ENCODE measurements at regions not wholly inside any gene's neighbourhood (a gene's known extent, or its start where the extent isn't known, plus 50 kb on each side); places are given as distances from the start of the nearest gene placed in this dataset.

DNA sequence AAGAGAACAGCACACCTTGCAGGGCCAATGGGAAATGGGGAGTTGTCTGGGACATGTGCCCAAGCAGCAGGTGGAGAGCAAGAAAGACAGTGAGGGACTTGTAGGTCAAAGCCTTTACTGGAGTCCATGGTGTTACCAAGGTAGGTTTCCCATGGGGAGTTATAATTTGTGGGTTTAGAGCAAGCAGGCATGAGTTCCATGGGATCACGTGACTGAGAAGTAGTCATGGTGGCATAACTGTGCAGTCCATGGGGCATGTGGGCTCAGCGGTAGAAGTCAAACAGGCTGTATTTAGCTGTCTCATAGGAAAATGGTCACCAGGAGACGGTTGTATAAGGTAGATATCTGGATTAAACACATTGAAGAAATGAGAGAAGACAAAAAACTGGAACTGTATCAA, 715.1 kb downstream of the SLITRK1 start:
- TF ChIP-seq, protein P1, sequence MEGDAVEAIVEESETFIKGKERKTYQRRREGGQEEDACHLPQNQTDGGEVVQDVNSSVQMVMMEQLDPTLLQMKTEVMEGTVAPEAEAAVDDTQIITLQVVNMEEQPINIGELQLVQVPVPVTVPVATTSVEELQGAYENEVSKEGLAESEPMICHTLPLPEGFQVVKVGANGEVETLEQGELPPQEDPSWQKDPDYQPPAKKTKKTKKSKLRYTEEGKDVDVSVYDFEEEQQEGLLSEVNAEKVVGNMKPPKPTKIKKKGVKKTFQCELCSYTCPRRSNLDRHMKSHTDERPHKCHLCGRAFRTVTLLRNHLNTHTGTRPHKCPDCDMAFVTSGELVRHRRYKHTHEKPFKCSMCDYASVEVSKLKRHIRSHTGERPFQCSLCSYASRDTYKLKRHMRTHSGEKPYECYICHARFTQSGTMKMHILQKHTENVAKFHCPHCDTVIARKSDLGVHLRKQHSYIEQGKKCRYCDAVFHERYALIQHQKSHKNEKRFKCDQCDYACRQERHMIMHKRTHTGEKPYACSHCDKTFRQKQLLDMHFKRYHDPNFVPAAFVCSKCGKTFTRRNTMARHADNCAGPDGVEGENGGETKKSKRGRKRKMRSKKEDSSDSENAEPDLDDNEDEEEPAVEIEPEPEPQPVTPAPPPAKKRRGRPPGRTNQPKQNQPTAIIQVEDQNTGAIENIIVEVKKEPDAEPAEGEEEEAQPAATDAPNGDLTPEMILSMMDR (conservative IDR thresholded peaks at IDR 0.05; ENCODE audit: low read depth in 2 of 2), result no peak
- no peak for TF ChIP-seq EZH2 (IDR thresholded peaks at IDR 0.05; ENCODE audit: low read depth, unreplicated experiment)
- no peak for TF ChIP-seq JUNB (IDR thresholded peaks at IDR 0.05; ENCODE audit: unreplicated experiment)
- TF ChIP-seq EZH2phosphoT487 (IDR thresholded peaks at IDR 0.05; ENCODE audit: unreplicated experiment), result no peak
- TF ChIP-seq, protein P2, sequence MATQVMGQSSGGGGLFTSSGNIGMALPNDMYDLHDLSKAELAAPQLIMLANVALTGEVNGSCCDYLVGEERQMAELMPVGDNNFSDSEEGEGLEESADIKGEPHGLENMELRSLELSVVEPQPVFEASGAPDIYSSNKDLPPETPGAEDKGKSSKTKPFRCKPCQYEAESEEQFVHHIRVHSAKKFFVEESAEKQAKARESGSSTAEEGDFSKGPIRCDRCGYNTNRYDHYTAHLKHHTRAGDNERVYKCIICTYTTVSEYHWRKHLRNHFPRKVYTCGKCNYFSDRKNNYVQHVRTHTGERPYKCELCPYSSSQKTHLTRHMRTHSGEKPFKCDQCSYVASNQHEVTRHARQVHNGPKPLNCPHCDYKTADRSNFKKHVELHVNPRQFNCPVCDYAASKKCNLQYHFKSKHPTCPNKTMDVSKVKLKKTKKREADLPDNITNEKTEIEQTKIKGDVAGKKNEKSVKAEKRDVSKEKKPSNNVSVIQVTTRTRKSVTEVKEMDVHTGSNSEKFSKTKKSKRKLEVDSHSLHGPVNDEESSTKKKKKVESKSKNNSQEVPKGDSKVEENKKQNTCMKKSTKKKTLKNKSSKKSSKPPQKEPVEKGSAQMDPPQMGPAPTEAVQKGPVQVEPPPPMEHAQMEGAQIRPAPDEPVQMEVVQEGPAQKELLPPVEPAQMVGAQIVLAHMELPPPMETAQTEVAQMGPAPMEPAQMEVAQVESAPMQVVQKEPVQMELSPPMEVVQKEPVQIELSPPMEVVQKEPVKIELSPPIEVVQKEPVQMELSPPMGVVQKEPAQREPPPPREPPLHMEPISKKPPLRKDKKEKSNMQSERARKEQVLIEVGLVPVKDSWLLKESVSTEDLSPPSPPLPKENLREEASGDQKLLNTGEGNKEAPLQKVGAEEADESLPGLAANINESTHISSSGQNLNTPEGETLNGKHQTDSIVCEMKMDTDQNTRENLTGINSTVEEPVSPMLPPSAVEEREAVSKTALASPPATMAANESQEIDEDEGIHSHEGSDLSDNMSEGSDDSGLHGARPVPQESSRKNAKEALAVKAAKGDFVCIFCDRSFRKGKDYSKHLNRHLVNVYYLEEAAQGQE (IDR thresholded peaks at IDR 0.05; ENCODE audit: unreplicated experiment), result no peak
- no peak for TF ChIP-seq POLR2AphosphoS5 (IDR thresholded peaks at IDR 0.05; ENCODE audit: low read depth)
- no peak for TF ChIP-seq ZNF114 (CRISPR knock-in tag; IDR thresholded peaks at IDR 0.05)
- TF ChIP-seq CREB1 (CRISPR knock-in tag; IDR thresholded peaks at IDR 0.05; ENCODE audit: low read depth), result no peak
- TF ChIP-seq STAT1 (IDR thresholded peaks at IDR 0.05; ENCODE audit: unreplicated experiment), result no peak
- TF ChIP-seq ZNF331 (CRISPR knock-in tag; IDR thresholded peaks at IDR 0.05; ENCODE audit: low read depth), result no peak
- TF ChIP-seq, protein P3, sequence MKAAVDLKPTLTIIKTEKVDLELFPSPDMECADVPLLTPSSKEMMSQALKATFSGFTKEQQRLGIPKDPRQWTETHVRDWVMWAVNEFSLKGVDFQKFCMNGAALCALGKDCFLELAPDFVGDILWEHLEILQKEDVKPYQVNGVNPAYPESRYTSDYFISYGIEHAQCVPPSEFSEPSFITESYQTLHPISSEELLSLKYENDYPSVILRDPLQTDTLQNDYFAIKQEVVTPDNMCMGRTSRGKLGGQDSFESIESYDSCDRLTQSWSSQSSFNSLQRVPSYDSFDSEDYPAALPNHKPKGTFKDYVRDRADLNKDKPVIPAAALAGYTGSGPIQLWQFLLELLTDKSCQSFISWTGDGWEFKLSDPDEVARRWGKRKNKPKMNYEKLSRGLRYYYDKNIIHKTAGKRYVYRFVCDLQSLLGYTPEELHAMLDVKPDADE (IDR thresholded peaks at IDR 0.05), result no peak
